Right lobe of liver (tissue), 6 donors: ENCODE measurements at regions not wholly inside any gene's neighbourhood (a gene's known extent, or its start where the extent isn't known, plus 50 kb on each side); places are given as distances from the start of the nearest gene placed in this dataset.
"Not testable (repeated sequence)": the region's sequence is repeated elsewhere in the genome, so short reads cannot be mapped to it uniquely, and the experiment has no call there.

Experiments used
- ATAC-seq, 4 donors: fragments of 200-7000 bp; cut with Tn5 transposase; one replicate each; pipeline ENCODE4 v1.9.1; 2020; ENCODE audit warnings: mild to moderate bottlenecking in 4 of 4, moderate library complexity in 4 of 4
- DNase-seq, 3 donors: peaks; one replicate each; pipeline ENCODE4 v3.0.0-alpha.2; 2020
- H3K27ac ChIP-seq, 3 donors: fragments of 200-600 bp; one replicate each; pipeline ENCODE4 v1.8.0; 2022
- H3K27me3 ChIP-seq, 2 donors: fragments of 200-600 bp; one replicate each; pipeline ENCODE4 v1.8.0; 2022
- H3K36me3 ChIP-seq, 4 donors: fragments of 200-600 bp; sonication (generic) in 1 of 4; one replicate each; pipeline versions ENCODE4 v1.5.1 to v1.8.0; 2017 to 2022; ENCODE audit warnings: control low read depth in 1 of 4
- H3K4me1 ChIP-seq, 4 donors: fragments of 200-600 bp; sonication (generic) in 1 of 4; one replicate each; pipeline versions ENCODE4 v1.5.1 to v1.8.0; 2017 to 2022; ENCODE audit warnings: control low read depth in 1 of 4
- H3K4me3 ChIP-seq, 3 donors: fragments of 200-600 bp; one replicate each; pipeline ENCODE4 v1.8.0; 2022
- H3K9me3 ChIP-seq, 4 donors: fragments of 200-600 bp; sonication (generic) in 1 of 4; one replicate each; pipeline versions ENCODE4 v1.5.1 to v1.8.0; 2017 to 2022; ENCODE audit warnings: control low read depth in 1 of 4
- WGBS: methylation state at CpG from one replicate; pipeline ENCODE4 v1.1.6; 2018; ENCODE audit warnings: low coverage, low lambda C conversion rate; ENCODE audit not compliant: insufficient coverage; ENCODE audit errors: missing lambda C conversion rate; 5-methylcytosine and 5-hydroxymethylcytosine counted together
- intact Hi-C, 2 donors: fragments of 100-400 bp; cut with DNase I; formaldehyde crosslinking; loops; one replicate each; pipeline versions ENCODE4 v1.11.2 to v1.14.1; 2022
- donor health status: DM: no; HTN: yes; CAD: no.
- donor health status: DM: no; HTN: no; CAD: no.
- donor health status: DM: no; HTN: no; CAD: no.
- donor health status: DM: no; HTN: yes; CAD: no.
- donor health status: DM: no; HTN: yes; CAD: no.

- ATAC-seq, intact Hi-C loops, H3K9me3 ChIP-seq, H3K36me3 ChIP-seq, H3K27me3 ChIP-seq, H3K27ac ChIP-seq, H3K4me1 ChIP-seq, DNase-seq, H3K4me3 ChIP-seq: not testable (repeated sequence)
- 60% methylated on average over 10 of the region's 10 CpGs for WGBS
Observed at GRCh38 chr11:3544990-3545389, 96.8 kb downstream of the ART5 start.

- ATAC-seq, H3K36me3 ChIP-seq, H3K27ac ChIP-seq, H3K27me3 ChIP-seq, H3K4me3 ChIP-seq, DNase-seq, H3K9me3 ChIP-seq, intact Hi-C loops, H3K4me1 ChIP-seq: not testable (repeated sequence)
- WGBS: 100% methylated on average over 1 of the region's 1 CpG
Observed at GRCh38 chr11:3538220-3538619, 103.6 kb downstream of the ART5 start.

GRCh38 chr11:3537254-3537653 is 104.5 kb downstream of the ART5 start:
- H3K9me3 ChIP-seq, H3K4me3 ChIP-seq, H3K27ac ChIP-seq, H3K4me1 ChIP-seq, H3K27me3 ChIP-seq, DNase-seq, H3K36me3 ChIP-seq, intact Hi-C loops, ATAC-seq: not testable (repeated sequence)
- 51% methylated on average over 2 of the region's 4 CpGs for WGBS

DNA sequence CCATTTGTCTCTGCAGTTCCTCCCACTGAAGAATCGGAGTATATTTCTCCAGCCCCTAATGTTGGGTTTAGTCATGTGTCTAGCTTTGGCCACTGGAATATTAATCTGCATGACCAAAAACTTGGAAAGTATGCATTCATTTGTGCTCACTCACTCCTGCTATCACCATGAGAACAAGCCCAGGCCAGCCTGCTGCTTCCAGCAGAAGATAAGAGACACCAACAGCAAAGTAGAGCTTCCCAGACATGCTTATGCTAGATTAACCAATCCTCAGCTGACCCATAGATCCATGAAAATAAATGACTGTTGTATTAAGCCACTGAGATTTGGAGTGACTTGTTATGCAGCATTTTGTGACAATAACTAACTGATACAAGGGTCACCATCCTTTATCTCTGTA is 108.8 kb downstream of the ART5 start:
- ATAC-seq, DNase-seq, H3K36me3 ChIP-seq, H3K27me3 ChIP-seq, H3K9me3 ChIP-seq, H3K27ac ChIP-seq, H3K4me1 ChIP-seq, intact Hi-C loops, H3K4me3 ChIP-seq: not testable (repeated sequence)
- WGBS: 78% methylated on average over 1 of the region's 1 CpG

- WGBS: 63% methylated on average over 5 of the region's 5 CpGs
- intact Hi-C loops, DNase-seq, ATAC-seq, H3K27me3 ChIP-seq, H3K4me3 ChIP-seq, H3K36me3 ChIP-seq, H3K27ac ChIP-seq, H3K4me1 ChIP-seq, H3K9me3 ChIP-seq: not testable (repeated sequence)
Observed at GRCh38 chr11:3531280-3531679, 110.5 kb downstream of the ART5 start.

GRCh38 chr11:3523567-3523966 is 118.2 kb downstream of the ART5 start:
- H3K9me3 ChIP-seq, H3K4me3 ChIP-seq, H3K4me1 ChIP-seq, H3K27me3 ChIP-seq, H3K36me3 ChIP-seq, ATAC-seq, DNase-seq, intact Hi-C loops, H3K27ac ChIP-seq: not testable (repeated sequence)

GRCh38 chr11:3520905-3521304 is 120.9 kb downstream of the ART5 start:
- H3K4me3 ChIP-seq, H3K4me1 ChIP-seq, H3K27ac ChIP-seq, DNase-seq, H3K27me3 ChIP-seq, intact Hi-C loops, H3K36me3 ChIP-seq, ATAC-seq, H3K9me3 ChIP-seq: not testable (repeated sequence)

DNA sequence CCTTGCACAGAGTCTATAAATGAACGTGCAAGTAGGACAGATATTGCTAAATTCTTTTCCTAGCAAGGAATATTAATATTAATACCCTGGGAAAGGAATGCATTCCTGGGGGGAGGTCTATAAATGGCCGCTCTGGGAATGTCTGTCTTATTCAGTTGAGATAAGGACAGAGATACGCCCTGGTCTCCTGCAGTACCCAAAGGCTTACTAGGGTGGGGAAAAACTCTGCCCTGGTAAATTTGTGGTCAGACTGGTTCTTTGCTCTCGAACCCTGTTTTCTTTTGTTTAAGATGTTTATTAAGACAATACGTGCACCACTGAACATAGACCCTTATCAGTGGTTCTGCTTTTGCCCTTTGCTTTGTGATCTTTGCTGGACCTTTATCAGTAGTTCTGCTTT is 122.0 kb downstream of the ART5 start:
- H3K4me3 ChIP-seq, H3K27me3 ChIP-seq, H3K4me1 ChIP-seq, H3K9me3 ChIP-seq, H3K27ac ChIP-seq, ATAC-seq, intact Hi-C loops, H3K36me3 ChIP-seq, DNase-seq: not testable (repeated sequence)
- 44% methylated on average over 3 of the region's 5 CpGs for WGBS

DNA sequence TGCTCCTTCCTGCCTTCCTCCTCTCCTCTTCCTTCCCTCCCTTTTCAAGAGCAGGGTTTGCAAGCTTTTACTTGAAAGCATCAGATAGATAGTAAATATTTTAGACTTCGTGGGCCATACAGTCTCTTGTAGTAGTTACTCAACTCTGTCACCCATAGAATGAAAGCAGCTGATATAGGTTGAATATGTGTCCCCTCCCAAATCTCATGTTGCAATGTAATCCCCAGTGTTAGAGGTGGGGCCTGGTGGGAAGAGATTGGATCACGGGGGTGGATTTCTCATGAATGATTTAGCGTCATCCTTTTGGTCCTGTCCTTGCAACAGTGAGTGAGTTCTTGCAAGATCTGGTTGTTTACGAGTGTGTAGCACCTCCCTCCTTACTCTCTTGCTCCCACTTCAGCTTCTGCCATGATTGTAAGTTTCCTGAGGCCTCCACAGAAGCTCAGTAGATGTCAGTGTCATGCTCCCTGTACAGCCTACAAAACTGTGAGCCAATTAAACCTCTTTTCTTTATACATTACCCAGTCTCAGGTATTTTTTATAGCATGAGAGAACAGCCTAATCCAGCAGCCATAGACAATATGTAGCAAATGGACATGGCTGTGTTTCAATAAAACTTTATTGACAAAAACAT is 124.7 kb downstream of the ART5 start:
- H3K4me1 ChIP-seq, intact Hi-C loops, H3K27me3 ChIP-seq, H3K9me3 ChIP-seq, ATAC-seq, H3K27ac ChIP-seq, H3K36me3 ChIP-seq, H3K4me3 ChIP-seq, DNase-seq: not testable (repeated sequence)
- WGBS: 58% methylated on average over 3 of the region's 4 CpGs

GRCh38 chr11:3516345-3516933 is 125.4 kb downstream of the ART5 start:
- DNase-seq, ATAC-seq, H3K4me1 ChIP-seq, H3K9me3 ChIP-seq, intact Hi-C loops, H3K36me3 ChIP-seq, H3K27me3 ChIP-seq, H3K4me3 ChIP-seq, H3K27ac ChIP-seq: not testable (repeated sequence)
- WGBS: 32% methylated on average over 5 of the region's 6 CpGs

DNA sequence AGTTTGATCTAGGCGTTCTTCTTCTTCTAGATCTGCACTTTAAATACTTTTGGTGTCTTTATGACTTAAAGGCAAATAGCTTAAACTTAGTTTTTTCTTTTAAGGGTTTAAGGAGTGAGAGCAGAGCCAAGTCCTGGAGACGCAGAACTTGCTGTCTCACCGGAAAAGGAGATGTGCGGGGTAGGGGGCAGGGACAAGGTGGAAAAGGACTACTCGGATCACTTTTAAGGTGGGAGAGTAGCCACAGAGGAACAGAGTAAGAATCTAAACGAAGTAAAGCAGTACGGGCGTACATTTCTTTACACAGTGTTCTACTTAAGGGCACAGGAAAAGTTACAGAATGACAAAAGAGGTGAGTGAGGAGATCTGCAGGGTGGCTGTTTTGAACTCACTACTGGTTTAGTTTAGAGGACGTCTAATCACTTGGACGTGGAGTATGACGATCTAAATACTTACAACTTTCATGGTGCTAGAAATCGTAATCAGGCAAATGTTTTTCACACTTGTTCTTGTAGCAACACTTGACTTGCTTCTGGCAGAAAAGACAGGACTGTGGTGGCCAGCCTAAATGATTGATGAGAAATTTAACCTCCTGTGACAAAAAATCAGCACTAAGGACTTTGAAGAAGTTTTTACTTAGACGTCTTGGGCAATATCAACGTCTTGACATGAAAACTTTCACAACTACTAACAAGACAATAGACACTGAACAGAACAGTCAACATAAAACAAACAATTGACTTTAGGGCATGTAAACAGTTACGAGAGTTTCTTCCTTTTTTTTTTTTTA is 127.0 kb downstream of the ART5 start:
- DNase-seq, intact Hi-C loops, H3K27me3 ChIP-seq, ATAC-seq, H3K4me1 ChIP-seq, H3K27ac ChIP-seq, H3K9me3 ChIP-seq, H3K36me3 ChIP-seq, H3K4me3 ChIP-seq: not testable (repeated sequence)
- WGBS: 50% methylated on average over 15 of the region's 15 CpGs

- intact Hi-C loops, H3K4me1 ChIP-seq, H3K27me3 ChIP-seq, ATAC-seq, H3K9me3 ChIP-seq, H3K36me3 ChIP-seq, H3K27ac ChIP-seq, DNase-seq, H3K4me3 ChIP-seq: not testable (repeated sequence)
- 64% methylated on average over 9 of the region's 12 CpGs for WGBS
Observed at GRCh38 chr11:3513311-3513710, 128.5 kb downstream of the ART5 start.
